ENCODE measurements at regions not wholly inside any gene's neighbourhood (a gene's known extent, or its start where the extent isn't known, plus 50 kb on each side); places are given as distances from the start of the nearest gene placed in this dataset.
"Not testable (repeated sequence)": the region's sequence is repeated elsewhere in the genome, so short reads cannot be mapped to it uniquely, and the experiment has no call there.

DNA sequence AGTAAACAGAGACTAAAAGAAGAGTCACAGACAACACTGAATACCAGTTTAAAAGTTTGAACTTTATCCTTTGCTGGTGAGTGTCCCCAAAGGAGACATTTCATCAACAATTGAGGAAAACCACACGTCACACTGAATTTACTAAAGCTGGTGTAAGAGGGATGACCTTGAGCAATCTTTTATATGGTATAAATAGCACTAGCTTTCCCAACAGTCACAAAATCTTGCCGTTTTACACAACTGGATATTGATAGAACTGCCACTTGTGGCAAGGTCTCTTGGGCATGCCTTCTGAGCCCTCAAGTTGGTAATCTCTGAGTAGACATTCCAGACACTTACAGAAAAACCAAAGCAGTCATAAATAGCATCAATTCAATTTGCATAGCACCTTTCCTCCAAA is 311.5 kb upstream of the TARS1 start:
- CTCF ChIA-PET = no interaction called here
- ATAC-seq = no peak
- H3K4me2 ChIP-seq = no peak overlapping the region
- no peak for FAIRE-seq
- no peak overlapping the region for H3K27ac ChIP-seq
- TF ChIP-seq HOXB13 (CRISPR knock-in tag; IDR thresholded peaks at IDR 0.05; ENCODE audit: low read depth) (no peak), FOSL2 (IDR thresholded peaks at IDR 0.05) (no peak), FOSL2 (CRISPR knock-in tag; IDR thresholded peaks at IDR 0.05) (no peak), HOXB5 (CRISPR knock-in tag; IDR thresholded peaks at IDR 0.05) (no peak), MAFK (IDR thresholded peaks at IDR 0.05; ENCODE audit: partially characterized antibody) (no peak), KDM1A (IDR thresholded peaks at IDR 0.05; ENCODE audit: low read depth) (no peak), PHF8 (IDR thresholded peaks at IDR 0.05; ENCODE audit: borderline replicate concordance, low read depth) (no peak), BHLHE40 (IDR thresholded peaks at IDR 0.05; ENCODE audit: low read depth, low read length) (no peak)
- H3K4me3 ChIP-seq = no peak overlapping the region
- 29% methylated on average over 2 of the region's 2 CpGs for WGBS (ENCODE audit: missing lambda C conversion rate)
- H3K9me3 ChIP-seq = peaks cover 12% of the 10 kb centered on the region; the same call in 2 of the 3 replicates
- POLR2A ChIA-PET = no interaction called here
- no peaks in the 10 kb centered on the region for H3K4me1 ChIP-seq
- no peak for DNase-seq (ENCODE audit: low read depth in 1 of 2, low spot score in 1 of 2)

DNA sequence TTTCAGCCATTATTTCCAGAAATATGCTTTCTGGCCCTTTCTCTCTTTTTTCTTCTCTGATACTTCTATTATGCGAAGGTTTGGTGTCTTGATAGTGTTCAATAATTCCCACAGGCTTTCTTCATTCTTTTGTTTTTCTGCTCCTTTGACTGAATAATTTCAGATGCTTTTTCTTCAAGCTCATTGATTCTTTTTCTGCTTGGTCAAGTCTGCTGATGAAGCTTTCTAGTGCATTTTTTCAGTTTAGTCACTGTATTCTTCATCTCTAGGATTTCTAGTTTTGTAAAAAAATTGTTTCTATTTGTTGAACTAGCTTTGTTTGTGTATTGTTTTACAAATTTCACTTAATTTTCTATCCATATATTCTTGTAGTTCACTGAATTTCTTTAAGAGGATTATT is 304.0 kb upstream of the TARS1 start:
- POLR2A ChIA-PET = no interaction called here
- WGBS (ENCODE audit: missing lambda C conversion rate) = 56% methylated on average over 1 of the region's 1 CpG
- no peak for FAIRE-seq
- no peak overlapping the region for H3K4me2 ChIP-seq
- H3K4me3 ChIP-seq = no peak overlapping the region
- H3K9me3 ChIP-seq = peaks cover 27% of the 10 kb centered on the region
- CTCF ChIA-PET = no interaction called here
- no peak for ATAC-seq
- TF ChIP-seq HDAC2 (IDR thresholded peaks at IDR 0.05) (no peak), FOSL2 (IDR thresholded peaks at IDR 0.05) (no peak), FOSL2 (CRISPR knock-in tag; IDR thresholded peaks at IDR 0.05) (no peak), GATA3 (IDR thresholded peaks at IDR 0.05; ENCODE audit: borderline replicate concordance) (no peak), ZFP36 (IDR thresholded peaks at IDR 0.05; ENCODE audit: borderline replicate concordance, partially characterized antibody) (no peak), RNF2 (IDR thresholded peaks at IDR 0.05; ENCODE audit: borderline replicate concordance, low read depth) (no peak), FOXS1 (CRISPR knock-in tag; IDR thresholded peaks at IDR 0.05) (no peak), KDM5A (IDR thresholded peaks at IDR 0.05) (no peak), MAFK (IDR thresholded peaks at IDR 0.05; ENCODE audit: partially characterized antibody) (no peak), EHF (CRISPR knock-in tag; IDR thresholded peaks at IDR 0.05) (no peak), SMC3 (IDR thresholded peaks at IDR 0.05) (no peak), SREBF2 (IDR thresholded peaks at IDR 0.05) (no peak), MYC (IDR thresholded peaks at IDR 0.05; ENCODE audit: borderline replicate concordance, low read length) (no peak), BHLHE40 (IDR thresholded peaks at IDR 0.05; ENCODE audit: low read depth, low read length) (no peak), JUN (IDR thresholded peaks at IDR 0.05) (no peak), HOXB5 (CRISPR knock-in tag; IDR thresholded peaks at IDR 0.05) (no peak), NFE2L2 (conservative IDR thresholded peaks at IDR 0.05; ENCODE audit: low read length) (no peak)
- TF ChIP-seq, protein P1, sequence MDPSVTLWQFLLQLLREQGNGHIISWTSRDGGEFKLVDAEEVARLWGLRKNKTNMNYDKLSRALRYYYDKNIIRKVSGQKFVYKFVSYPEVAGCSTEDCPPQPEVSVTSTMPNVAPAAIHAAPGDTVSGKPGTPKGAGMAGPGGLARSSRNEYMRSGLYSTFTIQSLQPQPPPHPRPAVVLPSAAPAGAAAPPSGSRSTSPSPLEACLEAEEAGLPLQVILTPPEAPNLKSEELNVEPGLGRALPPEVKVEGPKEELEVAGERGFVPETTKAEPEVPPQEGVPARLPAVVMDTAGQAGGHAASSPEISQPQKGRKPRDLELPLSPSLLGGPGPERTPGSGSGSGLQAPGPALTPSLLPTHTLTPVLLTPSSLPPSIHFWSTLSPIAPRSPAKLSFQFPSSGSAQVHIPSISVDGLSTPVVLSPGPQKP (IDR thresholded peaks at IDR 0.05; ENCODE audit: low read depth, low read length) = no peak
- TF ChIP-seq, protein P2, sequence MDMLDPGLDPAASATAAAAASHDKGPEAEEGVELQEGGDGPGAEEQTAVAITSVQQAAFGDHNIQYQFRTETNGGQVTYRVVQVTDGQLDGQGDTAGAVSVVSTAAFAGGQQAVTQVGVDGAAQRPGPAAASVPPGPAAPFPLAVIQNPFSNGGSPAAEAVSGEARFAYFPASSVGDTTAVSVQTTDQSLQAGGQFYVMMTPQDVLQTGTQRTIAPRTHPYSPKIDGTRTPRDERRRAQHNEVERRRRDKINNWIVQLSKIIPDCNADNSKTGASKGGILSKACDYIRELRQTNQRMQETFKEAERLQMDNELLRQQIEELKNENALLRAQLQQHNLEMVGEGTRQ (IDR thresholded peaks at IDR 0.05) = no peak
- TF ChIP-seq, protein P3, sequence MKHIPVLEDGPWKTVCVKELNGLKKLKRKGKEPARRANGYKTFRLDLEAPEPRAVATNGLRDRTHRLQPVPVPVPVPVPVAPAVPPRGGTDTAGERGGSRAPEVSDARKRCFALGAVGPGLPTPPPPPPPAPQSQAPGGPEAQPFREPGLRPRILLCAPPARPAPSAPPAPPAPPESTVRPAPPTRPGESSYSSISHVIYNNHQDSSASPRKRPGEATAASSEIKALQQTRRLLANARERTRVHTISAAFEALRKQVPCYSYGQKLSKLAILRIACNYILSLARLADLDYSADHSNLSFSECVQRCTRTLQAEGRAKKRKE (CRISPR knock-in tag; IDR thresholded peaks at IDR 0.05; ENCODE audit: low read depth) = no peak
- TF ChIP-seq, protein P4, sequence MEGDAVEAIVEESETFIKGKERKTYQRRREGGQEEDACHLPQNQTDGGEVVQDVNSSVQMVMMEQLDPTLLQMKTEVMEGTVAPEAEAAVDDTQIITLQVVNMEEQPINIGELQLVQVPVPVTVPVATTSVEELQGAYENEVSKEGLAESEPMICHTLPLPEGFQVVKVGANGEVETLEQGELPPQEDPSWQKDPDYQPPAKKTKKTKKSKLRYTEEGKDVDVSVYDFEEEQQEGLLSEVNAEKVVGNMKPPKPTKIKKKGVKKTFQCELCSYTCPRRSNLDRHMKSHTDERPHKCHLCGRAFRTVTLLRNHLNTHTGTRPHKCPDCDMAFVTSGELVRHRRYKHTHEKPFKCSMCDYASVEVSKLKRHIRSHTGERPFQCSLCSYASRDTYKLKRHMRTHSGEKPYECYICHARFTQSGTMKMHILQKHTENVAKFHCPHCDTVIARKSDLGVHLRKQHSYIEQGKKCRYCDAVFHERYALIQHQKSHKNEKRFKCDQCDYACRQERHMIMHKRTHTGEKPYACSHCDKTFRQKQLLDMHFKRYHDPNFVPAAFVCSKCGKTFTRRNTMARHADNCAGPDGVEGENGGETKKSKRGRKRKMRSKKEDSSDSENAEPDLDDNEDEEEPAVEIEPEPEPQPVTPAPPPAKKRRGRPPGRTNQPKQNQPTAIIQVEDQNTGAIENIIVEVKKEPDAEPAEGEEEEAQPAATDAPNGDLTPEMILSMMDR (IDR thresholded peaks at IDR 0.05) = no peak
- DNase-seq (ENCODE audit: low read depth in 1 of 2, low spot score in 1 of 2) = no peak
- H3K4me1 ChIP-seq = no peaks in the 10 kb centered on the region
- no peak overlapping the region for H3K27ac ChIP-seq

DNA sequence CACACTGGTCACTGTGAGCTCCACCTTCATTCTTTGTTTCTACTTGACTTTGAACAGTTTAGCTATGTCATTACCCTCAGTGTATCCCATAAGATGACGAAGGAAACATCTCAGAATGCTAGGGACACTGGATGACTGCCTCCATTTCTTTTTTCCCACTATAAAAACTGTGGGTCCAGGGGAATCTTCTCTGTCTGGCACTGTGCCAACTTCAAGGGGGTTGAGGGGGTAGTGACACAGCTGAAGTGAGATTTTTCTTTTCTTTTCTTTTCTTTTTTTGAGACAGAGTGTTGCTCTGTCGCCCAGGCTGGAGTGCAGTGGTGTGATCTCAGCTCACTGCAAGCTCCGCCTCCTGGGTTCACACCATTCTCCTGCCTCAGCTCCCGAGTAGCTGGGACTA is 302.6 kb upstream of the TARS1 start:
- DNase-seq (ENCODE audit: low read depth in 1 of 2, low spot score in 1 of 2); H3K4me2 ChIP-seq; H3K4me1 ChIP-seq; H3K27ac ChIP-seq; POLR2A ChIA-PET; H3K4me3 ChIP-seq; FAIRE-seq; ATAC-seq: not testable (repeated sequence)
- peaks cover 27% of the 10 kb centered on the region for H3K9me3 ChIP-seq
- 56% methylated on average over 4 of the region's 4 CpGs for WGBS (ENCODE audit: missing lambda C conversion rate)
- CTCF ChIA-PET = interaction anchor here (1.0 kb wide), 1 partner anchor 19 kb away, joined by 3 read pairs; no protein-coding TSS in a partner anchor

Measured in A549 (cell line).